CD4-positive, alpha-beta memory T cell (primary cell): ENCODE measurements at regions not wholly inside any gene's neighbourhood (a gene's known extent, or its start where the extent isn't known, plus 50 kb on each side); places are given as distances from the start of the nearest gene placed in this dataset.

Experiments
- CTCF ChIA-PET: fragments of 350-600 bp; sonication (Branson Sonifier 250); formaldehyde crosslinking; loops from one replicate; lab custom pipeline; 2021; ENCODE audit warnings: inconsistent platforms; ENCODE audit not compliant: partially characterized antibody; lab: Charles Lee
- POLR2A ChIA-PET: fragments of 350-600 bp; sonication (Branson Sonifier 250); formaldehyde crosslinking; loops from one replicate; lab custom pipeline; 2021; ENCODE audit not compliant: partially characterized antibody; lab: Charles Lee
- DNase-seq, 5 donors: peaks; one replicate each; pipeline versions ENCODE4 v3.0.0 to v3.0.0-alpha.2; 2020 to 2022; ENCODE audit warnings: mixed read lengths in 1 of 5
- H3K27ac ChIP-seq: one replicate; pipeline ENCODE4 v1.7.0; 2013; ENCODE audit warnings: low read depth, low read length
- H3K27me3 ChIP-seq: 2 replicates; pipeline ENCODE4 v1.7.0; 2013; ENCODE audit warnings: mild to moderate bottlenecking, low read length, moderate library complexity; ENCODE audit not compliant: insufficient read depth
- H3K36me3 ChIP-seq: 2 replicates; pipeline ENCODE4 v1.7.0; 2013; ENCODE audit warnings: mild to moderate bottlenecking, low read length, moderate library complexity; ENCODE audit not compliant: insufficient read depth
- H3K4me1 ChIP-seq: 2 replicates; pipeline ENCODE4 v1.7.0; 2013; ENCODE audit warnings: mild to moderate bottlenecking, low read length, moderate library complexity; ENCODE audit not compliant: insufficient read depth
- H3K4me3 ChIP-seq, 2 donors: one replicate each; pipeline ENCODE4 v1.7.0; 2013; ENCODE audit warnings: low read length in 2 of 2, mild to moderate bottlenecking in 1 of 2
- H3K9me3 ChIP-seq, 2 donors: one replicate each; pipeline ENCODE4 v1.7.0; 2013; ENCODE audit warnings: low read length in 2 of 2, control low read depth in 1 of 2; ENCODE audit not compliant: control insufficient read depth in 1 of 2
- H3K27ac Mint-ChIP-seq, 7 donors: one replicate each; pipeline ENCODE4 v1.8.0; 2020 to 2021; ENCODE audit warnings: mixed read lengths in 7 of 7, mild to moderate bottlenecking in 6 of 7, inconsistent platforms in 3 of 7, moderate library complexity in 3 of 7
- H3K27me3 Mint-ChIP-seq, 2 donors: one replicate each; pipeline ENCODE4 v1.8.0; 2020 to 2021; ENCODE audit warnings: mixed read lengths in 2 of 2
- H3K36me3 Mint-ChIP-seq, 2 donors: one replicate each; pipeline ENCODE4 v1.8.0; 2020 to 2021; ENCODE audit warnings: mixed read lengths in 2 of 2, inconsistent platforms in 1 of 2, mild to moderate bottlenecking in 1 of 2
- H3K4me1 Mint-ChIP-seq, 4 donors: one replicate each; pipeline ENCODE4 v1.8.0; 2020 to 2021; ENCODE audit warnings: mixed read lengths in 4 of 4, mild to moderate bottlenecking in 1 of 4
- H3K4me3 Mint-ChIP-seq, 8 donors: one replicate each; pipeline ENCODE4 v1.8.0; 2020 to 2021; ENCODE audit warnings: mixed read lengths in 8 of 8, mild to moderate bottlenecking in 7 of 8, moderate library complexity in 6 of 8, inconsistent platforms in 3 of 8
- H3K9me3 Mint-ChIP-seq, 8 donors: one replicate each; pipeline ENCODE4 v1.8.0; 2020 to 2021; ENCODE audit warnings: mixed read lengths in 8 of 8, mild to moderate bottlenecking in 5 of 8, inconsistent platforms in 3 of 8, moderate library complexity in 1 of 8
- intact Hi-C: fragments of 100-400 bp; cut with micrococcal nuclease; formaldehyde crosslinking; loops from one replicate; pipeline ENCODE4 v1.15.1; 2023

GRCh38 chr2:187011206-187011832, 162.3 kb upstream of the ZSWIM2 start:
- Mint-ChIP-seq H3K27me3 (no peaks in the 10 kb centered on the region), H3K27ac (no peak overlapping the region), H3K4me1 (no peaks in the 10 kb centered on the region), H3K36me3 (no peaks in the 10 kb centered on the region), H3K4me3 (no peak overlapping the region), H3K9me3 (peaks cover 0 to 2% (median 0%) of the 10 kb centered on the region in 8 donors)
- no peaks in the 10 kb centered on the region for H3K36me3 ChIP-seq
- intact Hi-C loops, result no loop called here
- no peaks in the 10 kb centered on the region for H3K9me3 ChIP-seq
- no peak overlapping the region for H3K4me3 ChIP-seq
- no peaks in the 10 kb centered on the region for H3K4me1 ChIP-seq
- DNase-seq, result no peak
- ChIA-PET POLR2A (no interaction called here), CTCF (no interaction called here)
- H3K27ac ChIP-seq, result no peak overlapping the region
- no peaks in the 10 kb centered on the region for H3K27me3 ChIP-seq

- Mint-ChIP-seq H3K4me1 (no peaks in the 10 kb centered on the region), H3K4me3 (no peak overlapping the region), H3K9me3 (peaks cover 0 to 2% (median 0%) of the 10 kb centered on the region in 8 donors), H3K36me3 (no peaks in the 10 kb centered on the region), H3K27me3 (no peaks in the 10 kb centered on the region), H3K27ac (no peak overlapping the region)
- intact Hi-C loops, result no loop called here
- Histone ChIP-seq H3K36me3 (no peaks in the 10 kb centered on the region), H3K27me3 (no peaks in the 10 kb centered on the region), H3K9me3 (no peaks in the 10 kb centered on the region), H3K27ac (no peak overlapping the region), H3K4me3 (no peak overlapping the region), H3K4me1 (no peaks in the 10 kb centered on the region)
- POLR2A ChIA-PET, result no interaction called here
- no peak for DNase-seq
- CTCF ChIA-PET, result no interaction called here
Measured at GRCh38 chr2:187009483-187010239, 160.7 kb upstream of the ZSWIM2 start.

GRCh38 chr2:187008111-187008510, 159.1 kb upstream of the ZSWIM2 start:
- Mint-ChIP-seq H3K36me3 (no peaks in the 10 kb centered on the region), H3K9me3 (peaks cover 0 to 3% (median 0%) of the 10 kb centered on the region in 8 donors), H3K27me3 (no peaks in the 10 kb centered on the region), H3K27ac (no peak overlapping the region), H3K4me3 (no peak overlapping the region), H3K4me1 (no peaks in the 10 kb centered on the region)
- no peaks in the 10 kb centered on the region for H3K27me3 ChIP-seq
- H3K4me3 ChIP-seq, result no peak overlapping the region
- H3K36me3 ChIP-seq, result no peaks in the 10 kb centered on the region
- no peak for DNase-seq
- intact Hi-C loops, result no loop called here
- ChIA-PET POLR2A (no interaction called here), CTCF (no interaction called here)
- H3K27ac ChIP-seq, result no peak overlapping the region
- H3K4me1 ChIP-seq, result no peaks in the 10 kb centered on the region
- no peaks in the 10 kb centered on the region for H3K9me3 ChIP-seq

- Histone ChIP-seq H3K9me3 (no peaks in the 10 kb centered on the region), H3K4me1 (no peaks in the 10 kb centered on the region), H3K36me3 (no peaks in the 10 kb centered on the region), H3K4me3 (no peak overlapping the region), H3K27me3 (no peaks in the 10 kb centered on the region), H3K27ac (no peak overlapping the region)
- Mint-ChIP-seq H3K27ac (no peak overlapping the region), H3K27me3 (no peaks in the 10 kb centered on the region), H3K4me1 (no peaks in the 10 kb centered on the region), H3K36me3 (no peaks in the 10 kb centered on the region), H3K4me3 (no peak overlapping the region), H3K9me3 (peaks cover 0 to 4% (median under 1%) of the 10 kb centered on the region in 8 donors)
- intact Hi-C loops, result no loop called here
- no peak for DNase-seq
- CTCF ChIA-PET, result no interaction called here
- POLR2A ChIA-PET, result no interaction called here
Measured at GRCh38 chr2:187003611-187004010, 154.6 kb upstream of the ZSWIM2 start.

- Histone ChIP-seq H3K4me1 (no peaks in the 10 kb centered on the region), H3K4me3 (no peak overlapping the region), H3K27me3 (no peaks in the 10 kb centered on the region), H3K36me3 (no peaks in the 10 kb centered on the region), H3K27ac (no peak overlapping the region), H3K9me3 (no peaks in the 10 kb centered on the region)
- peaks cover 0 to 4% (median under 1%) of the 10 kb centered on the region in 8 donors for H3K9me3 Mint-ChIP-seq
- H3K4me1 Mint-ChIP-seq, result no peaks in the 10 kb centered on the region
- intact Hi-C loops, result no loop called here
- ChIA-PET POLR2A (no interaction called here), CTCF (no interaction called here)
- peak overlapping the region in 1 of 7 donors; percentile 37 for H3K27ac Mint-ChIP-seq
- no peaks in the 10 kb centered on the region for H3K27me3 Mint-ChIP-seq
- no peak for DNase-seq
- H3K36me3 Mint-ChIP-seq, result no peaks in the 10 kb centered on the region
- H3K4me3 Mint-ChIP-seq, result peak overlapping the region in 1 of 8 donors; percentile 33
Measured at GRCh38 chr2:187003038-187003554, 154.1 kb upstream of the ZSWIM2 start.

GRCh38 chr2:187002242-187002641, 153.3 kb upstream of the ZSWIM2 start:
- no peaks in the 10 kb centered on the region for H3K4me1 ChIP-seq
- ChIA-PET CTCF (no interaction called here), POLR2A (no interaction called here)
- H3K27ac Mint-ChIP-seq, result no peak overlapping the region
- H3K4me3 ChIP-seq, result no peak overlapping the region
- intact Hi-C loops, result no loop called here
- H3K36me3 ChIP-seq, result no peaks in the 10 kb centered on the region
- no peaks in the 10 kb centered on the region for H3K9me3 ChIP-seq
- no peak for DNase-seq
- no peaks in the 10 kb centered on the region for H3K36me3 Mint-ChIP-seq
- H3K27me3 Mint-ChIP-seq, result no peaks in the 10 kb centered on the region
- no peaks in the 10 kb centered on the region for H3K27me3 ChIP-seq
- H3K27ac ChIP-seq, result no peak overlapping the region
- no peak overlapping the region for H3K4me3 Mint-ChIP-seq
- peaks cover 0 to 4% (median under 1%) of the 10 kb centered on the region in 8 donors for H3K9me3 Mint-ChIP-seq
- H3K4me1 Mint-ChIP-seq, result no peaks in the 10 kb centered on the region

- ChIA-PET CTCF (no interaction called here), POLR2A (no interaction called here)
- Histone ChIP-seq H3K36me3 (no peaks in the 10 kb centered on the region), H3K9me3 (no peaks in the 10 kb centered on the region), H3K27me3 (no peaks in the 10 kb centered on the region), H3K4me1 (no peaks in the 10 kb centered on the region), H3K27ac (no peak overlapping the region), H3K4me3 (no peak overlapping the region)
- Mint-ChIP-seq H3K36me3 (no peaks in the 10 kb centered on the region), H3K9me3 (peaks cover 0 to 4% (median under 1%) of the 10 kb centered on the region in 8 donors), H3K4me1 (no peaks in the 10 kb centered on the region), H3K27ac (no peak overlapping the region), H3K4me3 (no peak overlapping the region), H3K27me3 (peaks cover 0 to 1% of the 10 kb centered on the region in 2 donors)
- DNase-seq, result no peak
- intact Hi-C loops, result no loop called here
Measured at GRCh38 chr2:187001248-187001647, 152.3 kb upstream of the ZSWIM2 start.
